C4-2B (cell line): ENCODE measurements at regions not wholly inside any gene's neighbourhood (a gene's known extent, or its start where the extent isn't known, plus 50 kb on each side); places are given as distances from the start of the nearest gene placed in this dataset.

Experiments
- CTCF ChIP-seq: fragments of 450-650 bp; conservative IDR thresholded peaks from 2 replicates; pipeline ENCODE4 v1.5.1; 2017; ENCODE audit warnings: mild to moderate bottlenecking
- ZFX ChIP-seq: fragments of 450-650 bp; IDR thresholded peaks from 2 replicates; pipeline ENCODE4 v1.6.1; 2017

GRCh38 chr3:118505784-118506183, 528.9 kb downstream of the IGSF11 start:
- TF ChIP-seq CTCF (no peak), ZFX (no peak)
